HUES6 (cell line): ENCODE measurements at regions not wholly inside any gene's neighbourhood (a gene's known extent, or its start where the extent isn't known, plus 50 kb on each side); places are given as distances from the start of the nearest gene placed in this dataset.
"Not testable (repeated sequence)": the region's sequence is repeated elsewhere in the genome, so short reads cannot be mapped to it uniquely, and the experiment has no call there.

Source experiments
- H3K27ac ChIP-seq: 2 replicates; pipeline ENCODE4 v1.7.0; 2013; ENCODE audit warnings: low read depth, mild to moderate bottlenecking, low read length, inconsistent platforms
- H3K27me3 ChIP-seq: 2 replicates; pipeline ENCODE4 v1.6.1; 2013; ENCODE audit warnings: low read length; ENCODE audit not compliant: control insufficient read depth, insufficient read depth
- H3K36me3 ChIP-seq: 2 replicates; pipeline ENCODE4 v1.6.1; 2013; ENCODE audit warnings: low read length; ENCODE audit not compliant: control insufficient read depth, insufficient read depth
- H3K4me1 ChIP-seq: 2 replicates; pipeline ENCODE4 v1.6.1; 2013; ENCODE audit warnings: low read length; ENCODE audit not compliant: control insufficient read depth, insufficient read depth
- H3K4me3 ChIP-seq: 2 replicates; pipeline ENCODE4 v1.5.1; 2013; ENCODE audit warnings: low read depth, low read length
- H3K9ac ChIP-seq: one replicate; pipeline ENCODE4 v1.6.1; 2013; ENCODE audit warnings: mild to moderate bottlenecking, low read length
- H3K9me3 ChIP-seq: 2 replicates; pipeline ENCODE4 v1.6.1; 2013; ENCODE audit warnings: low read depth, low read length; ENCODE audit not compliant: control insufficient read depth, insufficient read depth

DNA sequence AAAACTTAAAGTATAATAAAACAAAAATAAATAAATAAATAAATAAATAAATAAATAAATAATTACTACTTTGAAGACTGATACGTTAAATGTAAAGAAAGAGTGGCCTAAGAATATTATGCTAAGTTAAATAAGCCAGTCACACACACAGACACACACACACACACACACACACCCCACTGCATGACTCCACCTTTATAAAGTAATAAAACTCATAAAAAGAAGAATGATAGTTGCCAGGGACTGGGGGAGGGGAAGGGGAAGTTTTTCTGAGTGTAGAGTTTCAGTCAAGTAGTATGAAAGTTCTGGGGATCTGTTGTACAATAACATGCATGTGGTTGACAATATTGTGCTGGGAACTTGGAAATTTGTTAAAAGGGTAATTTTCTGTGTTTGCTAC is 1237.5 kb upstream of the GYPC start:
- Histone ChIP-seq H3K4me3 (no peak overlapping the region), H3K4me1 (no peaks in the 10 kb centered on the region), H3K9ac (no peak overlapping the region), H3K36me3 (no peaks in the 10 kb centered on the region), H3K9me3 (no peaks in the 10 kb centered on the region), H3K27me3 (no peaks in the 10 kb centered on the region), H3K27ac (no peak overlapping the region)

DNA sequence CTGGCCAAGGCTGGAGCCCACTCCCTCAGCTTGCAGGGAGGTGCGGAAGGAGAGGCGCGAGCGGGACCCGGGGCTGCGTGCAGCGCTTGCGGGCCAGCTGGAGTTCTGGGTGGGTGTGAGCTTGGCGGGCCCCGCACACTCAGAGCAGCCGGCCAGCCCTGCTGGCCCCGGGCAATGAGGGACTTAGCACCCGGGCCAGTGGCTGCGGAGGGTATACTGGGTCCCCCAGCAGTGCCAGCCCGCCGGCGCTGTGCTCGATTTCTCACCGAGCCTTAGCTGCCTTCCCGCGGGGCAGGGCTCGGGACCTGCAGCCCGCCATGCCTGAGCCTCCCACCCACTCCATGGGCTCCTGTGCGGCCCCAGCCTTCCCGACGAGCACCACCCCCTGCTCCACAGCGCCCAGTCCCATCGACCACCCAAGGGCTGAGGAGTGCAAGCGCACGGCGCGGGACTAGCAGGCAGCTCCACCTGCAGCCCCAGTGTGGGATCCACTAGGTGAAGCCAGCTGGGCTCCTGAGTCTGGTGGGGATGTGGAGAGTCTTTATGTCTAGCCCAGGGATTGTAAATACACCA is 1233.7 kb upstream of the GYPC start:
- H3K4me1 ChIP-seq, H3K9ac ChIP-seq, H3K27ac ChIP-seq, H3K4me3 ChIP-seq, H3K9me3 ChIP-seq, H3K27me3 ChIP-seq, H3K36me3 ChIP-seq: not testable (repeated sequence)

DNA sequence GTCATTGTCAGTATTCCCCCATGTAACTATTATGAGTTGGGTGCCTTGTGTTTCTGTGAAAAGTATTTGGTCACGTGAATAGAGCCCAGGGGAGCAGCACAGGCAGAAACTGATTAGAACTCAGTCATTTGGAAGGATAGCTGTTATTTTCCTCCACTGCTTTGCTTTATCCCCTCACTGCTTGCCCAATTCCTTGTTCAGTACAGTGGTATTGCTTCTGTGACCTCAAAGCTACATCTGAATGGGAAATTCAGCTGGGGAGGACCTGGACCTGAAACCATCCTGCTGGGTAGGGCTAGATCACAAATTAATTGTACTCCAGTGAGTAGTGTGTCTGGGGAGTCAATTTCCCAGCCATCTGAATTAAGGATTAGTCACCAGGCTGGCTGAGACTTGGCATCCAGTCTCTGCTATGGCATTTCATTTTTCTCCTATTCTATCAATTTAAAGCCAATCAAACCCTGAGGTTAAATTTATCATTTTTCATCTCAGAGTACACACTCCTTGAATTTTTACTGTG is 1231.6 kb upstream of the GYPC start:
- no peak overlapping the region for H3K4me3 ChIP-seq

DNA sequence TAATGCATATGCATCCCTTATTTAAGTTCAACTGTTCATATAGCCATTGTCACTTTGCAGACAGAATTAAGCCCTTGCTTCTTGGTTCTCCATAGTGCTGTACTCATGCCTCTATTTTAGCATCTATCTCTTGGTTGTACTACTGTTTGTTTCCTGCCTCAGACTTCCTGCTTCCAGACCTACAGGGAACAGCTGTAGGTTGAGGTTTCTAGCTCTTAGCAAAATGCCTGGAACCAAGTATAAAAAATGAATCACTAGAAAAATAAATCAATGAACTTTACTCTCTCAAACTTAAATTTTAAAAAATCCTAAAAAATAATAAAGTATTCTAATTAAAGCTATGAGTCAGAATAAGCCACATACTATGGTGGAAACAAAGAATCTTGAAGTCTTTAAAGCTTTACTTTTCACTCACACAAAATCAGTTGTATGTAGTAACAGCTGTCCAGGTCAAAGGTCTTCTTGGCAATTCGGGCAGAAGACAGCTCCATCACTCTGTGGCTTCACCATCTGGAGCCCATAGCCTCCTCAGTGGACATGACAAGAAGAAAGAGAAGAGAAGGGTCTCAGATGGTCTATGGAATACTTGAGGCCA is 1228.1 kb upstream of the GYPC start:
- Histone ChIP-seq H3K9ac (no peak overlapping the region), H3K4me1 (no peaks in the 10 kb centered on the region), H3K27ac (no peak overlapping the region), H3K4me3 (no peak overlapping the region), H3K27me3 (no peaks in the 10 kb centered on the region), H3K9me3 (no peaks in the 10 kb centered on the region), H3K36me3 (no peaks in the 10 kb centered on the region)

More for the DNA sequence above, 1231.6 kb upstream of the GYPC start:
- Histone ChIP-seq H3K27me3 (no peaks in the 10 kb centered on the region), H3K9me3 (no peaks in the 10 kb centered on the region), H3K27ac (no peak overlapping the region), H3K4me1 (no peaks in the 10 kb centered on the region), H3K9ac (no peak overlapping the region), H3K36me3 (no peaks in the 10 kb centered on the region)

DNA sequence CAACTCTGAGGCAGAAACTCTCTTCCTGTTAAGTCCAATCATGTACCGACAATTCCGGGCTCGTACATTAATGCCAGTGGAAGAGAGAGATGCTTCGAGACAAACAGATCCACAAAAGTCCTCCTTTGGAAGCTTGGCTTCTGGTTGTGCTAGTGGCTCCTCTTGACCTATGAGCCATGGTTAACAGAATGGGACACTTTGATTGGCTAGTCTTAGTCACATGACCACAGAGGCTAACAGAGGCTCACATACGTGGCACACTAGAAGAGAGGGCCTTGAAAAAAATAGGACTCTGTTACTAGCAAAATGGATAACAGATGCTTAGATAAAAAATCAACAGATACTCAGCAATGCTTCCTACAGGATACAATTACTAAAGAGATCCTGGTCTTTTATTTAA is 1211.9 kb upstream of the GYPC start:
- no peaks in the 10 kb centered on the region for H3K4me1 ChIP-seq
- H3K27me3 ChIP-seq, result no peaks in the 10 kb centered on the region
- H3K27ac ChIP-seq, result no peak overlapping the region
- H3K4me3 ChIP-seq, result no peak overlapping the region
- H3K9me3 ChIP-seq, result no peaks in the 10 kb centered on the region
- no peaks in the 10 kb centered on the region for H3K36me3 ChIP-seq
- no peak overlapping the region for H3K9ac ChIP-seq

DNA sequence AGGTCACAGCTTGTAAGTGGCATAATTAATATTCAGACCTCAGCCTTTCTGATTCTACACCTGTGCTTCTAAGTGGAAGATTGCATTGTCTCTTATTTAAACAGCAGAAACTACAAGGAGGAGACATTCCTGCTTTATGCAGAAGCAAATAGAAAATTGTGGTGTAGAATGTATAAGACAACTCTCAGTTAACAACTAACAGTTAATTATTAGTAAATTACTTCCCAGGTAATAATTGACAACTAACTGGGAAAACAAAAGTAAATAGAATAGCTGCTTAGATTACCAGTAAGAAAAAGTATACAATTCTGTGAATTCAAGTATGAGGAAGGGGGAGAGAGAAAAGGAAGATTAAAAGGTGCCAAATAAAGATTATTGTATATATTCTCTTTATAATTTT is 1210.5 kb upstream of the GYPC start:
- Histone ChIP-seq H3K27me3 (no peaks in the 10 kb centered on the region), H3K36me3 (no peaks in the 10 kb centered on the region), H3K9me3 (no peaks in the 10 kb centered on the region), H3K9ac (no peak overlapping the region), H3K4me1 (no peaks in the 10 kb centered on the region), H3K27ac (no peak overlapping the region), H3K4me3 (no peak overlapping the region)

DNA sequence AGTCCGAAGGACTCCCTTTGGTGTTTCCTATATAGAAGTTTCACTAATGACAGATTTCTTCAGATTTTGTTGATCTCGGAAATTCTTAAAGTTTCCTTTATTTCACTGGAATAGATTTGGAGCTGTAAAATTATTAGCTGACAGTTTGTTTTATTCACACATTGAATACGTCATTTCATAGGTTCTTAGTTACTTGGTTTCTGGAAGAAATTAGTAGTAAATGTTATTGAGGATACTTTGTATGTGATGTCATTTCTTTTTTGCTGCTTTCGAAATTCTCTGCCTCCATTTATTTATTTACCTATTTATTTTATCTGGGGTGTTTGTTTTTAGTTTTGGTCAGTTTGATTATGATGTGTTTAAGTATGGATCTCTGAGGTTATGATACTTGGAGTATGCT is 1205.9 kb upstream of the GYPC start:
- H3K9me3 ChIP-seq, result peaks cover 4% of the 10 kb centered on the region; the same call in 1 of the 2 replicates
- H3K4me1 ChIP-seq, result no peaks in the 10 kb centered on the region
- H3K27me3 ChIP-seq, result no peaks in the 10 kb centered on the region
- no peak overlapping the region for H3K4me3 ChIP-seq
- H3K9ac ChIP-seq, result no peak overlapping the region
- no peaks in the 10 kb centered on the region for H3K36me3 ChIP-seq
- H3K27ac ChIP-seq, result no peak overlapping the region

DNA sequence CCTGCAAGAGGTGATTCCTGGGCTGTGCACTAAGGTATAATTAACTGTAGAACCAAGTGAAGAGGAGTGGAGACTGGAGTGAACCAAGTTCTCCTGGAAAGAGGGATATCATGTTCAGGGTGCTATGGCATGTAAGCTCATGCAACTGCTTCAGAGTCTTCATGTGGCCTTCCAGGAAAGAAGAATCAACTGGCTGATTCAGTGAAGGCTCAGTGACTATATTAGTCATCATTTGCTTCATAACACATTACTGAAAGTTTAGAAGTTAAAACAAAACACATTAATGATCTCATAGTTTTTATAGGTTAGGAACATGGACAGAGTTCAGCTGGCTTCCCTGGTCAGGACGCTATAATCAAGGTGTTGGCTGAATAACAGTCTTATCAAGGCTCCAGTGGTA is 1200.8 kb upstream of the GYPC start:
- no peaks in the 10 kb centered on the region for H3K4me1 ChIP-seq
- peaks cover 4% of the 10 kb centered on the region; the same call in 1 of the 2 replicates for H3K9me3 ChIP-seq
- H3K9ac ChIP-seq, result no peak overlapping the region
- H3K27me3 ChIP-seq, result no peaks in the 10 kb centered on the region
- no peak overlapping the region for H3K4me3 ChIP-seq
- no peak overlapping the region for H3K27ac ChIP-seq
- H3K36me3 ChIP-seq, result no peaks in the 10 kb centered on the region

DNA sequence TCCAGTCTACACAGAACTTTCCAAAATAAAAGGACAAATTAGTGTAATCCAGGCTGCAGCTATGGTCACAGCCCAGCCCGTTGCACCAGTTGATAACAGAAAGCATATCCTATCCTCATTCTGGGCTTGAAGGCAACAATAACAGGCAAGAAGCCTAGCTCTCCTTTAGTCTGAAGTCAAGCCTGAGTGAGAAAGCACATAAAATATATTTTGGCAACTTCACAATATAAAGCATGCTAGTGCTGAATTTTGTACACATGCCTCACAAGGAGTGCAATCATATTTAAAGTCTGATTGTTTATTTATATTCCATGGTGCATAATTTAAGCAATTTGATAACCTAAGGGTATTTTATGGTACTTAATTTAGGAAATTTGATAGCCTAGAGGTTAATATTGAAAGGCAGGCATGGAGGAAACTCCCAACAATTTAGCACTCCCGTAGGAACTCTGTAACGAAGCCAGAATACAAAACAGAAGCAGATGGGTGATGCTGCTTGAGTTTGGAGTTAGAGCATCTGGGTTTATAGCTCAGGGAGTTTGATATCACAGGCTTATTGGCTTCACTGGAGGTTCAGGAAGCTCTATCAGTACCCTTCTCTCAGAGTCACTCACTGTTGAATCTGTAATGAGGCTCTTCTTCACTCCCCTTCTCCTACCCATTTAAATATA is 1199.1 kb upstream of the GYPC start:
- Histone ChIP-seq H3K4me1 (no peaks in the 10 kb centered on the region), H3K36me3 (no peaks in the 10 kb centered on the region), H3K9me3 (no peaks in the 10 kb centered on the region), H3K9ac (no peak overlapping the region), H3K27me3 (no peaks in the 10 kb centered on the region), H3K27ac (no peak overlapping the region), H3K4me3 (no peak overlapping the region)

DNA sequence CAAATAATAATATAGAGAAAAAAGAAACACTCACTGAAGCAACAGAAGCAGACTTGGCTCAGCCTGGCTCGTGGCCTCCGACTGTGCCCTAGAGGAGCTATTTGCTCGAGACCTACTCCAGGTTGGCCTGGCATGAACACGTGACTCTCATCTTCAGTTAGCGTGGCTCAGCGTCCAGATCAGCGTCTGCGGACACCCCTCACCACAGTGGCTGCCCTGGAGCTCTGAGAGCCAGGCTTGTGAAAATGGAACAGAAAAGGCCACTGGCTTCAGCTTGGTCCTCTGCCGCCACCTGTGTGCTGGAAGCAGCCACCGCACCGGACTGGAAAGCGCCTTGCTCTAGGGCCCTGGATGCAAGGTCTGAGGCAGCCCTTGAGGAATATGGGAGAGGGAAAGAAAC is 1184.0 kb upstream of the GYPC start:
- H3K27ac ChIP-seq, result no peak overlapping the region
- H3K27me3 ChIP-seq, result no peaks in the 10 kb centered on the region
- no peak overlapping the region for H3K9ac ChIP-seq
- no peaks in the 10 kb centered on the region for H3K36me3 ChIP-seq
- H3K4me3 ChIP-seq, result no peak overlapping the region
- no peaks in the 10 kb centered on the region for H3K4me1 ChIP-seq
- no peaks in the 10 kb centered on the region for H3K9me3 ChIP-seq

DNA sequence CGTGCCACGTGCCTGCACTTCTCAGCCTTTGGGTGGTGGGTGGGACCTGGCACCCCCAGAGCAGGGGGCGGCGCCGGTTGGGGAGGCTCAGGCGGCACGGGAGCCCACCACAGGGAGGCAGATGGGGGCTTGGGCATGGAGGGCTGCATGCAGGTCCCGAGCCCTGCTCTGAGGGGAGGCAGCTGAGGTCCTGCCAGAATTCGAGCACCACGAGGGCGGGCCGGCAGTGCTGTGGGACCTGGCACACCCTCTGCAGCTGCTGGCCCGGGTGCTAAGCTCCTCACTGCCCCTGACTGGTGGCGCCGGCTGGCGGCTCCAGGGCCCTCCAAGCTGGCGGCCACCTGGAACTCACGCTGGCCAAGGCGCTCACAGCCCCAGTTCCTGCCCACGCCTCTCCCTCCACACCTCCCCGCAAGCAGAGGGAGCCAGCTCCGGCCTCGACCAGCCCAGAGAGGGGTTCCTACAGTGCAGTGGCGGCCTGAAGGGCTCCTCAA is 1176.8 kb upstream of the GYPC start:
- Histone ChIP-seq H3K27me3 (no peaks in the 10 kb centered on the region), H3K36me3 (no peaks in the 10 kb centered on the region), H3K4me3 (no peak overlapping the region), H3K9me3 (peaks cover 13% of the 10 kb centered on the region), H3K27ac (no peak overlapping the region), H3K9ac (no peak overlapping the region), H3K4me1 (no peaks in the 10 kb centered on the region)
